Spinal cord (tissue), 9 donors: ENCODE measurements at regions not wholly inside any gene's neighbourhood (a gene's known extent, or its start where the extent isn't known, plus 50 kb on each side); places are given as distances from the start of the nearest gene placed in this dataset.
A peak's percentile ranks its signal among the peaks of the same experiment; 100 is the strongest.

Experiments
- DNase-seq, 6 donors: peaks; one replicate each; pipeline versions ENCODE4 v3.0.0 to v3.0.0-alpha.2; 2013 to 2015; ENCODE audit warnings: low spot score in 6 of 6, low read depth in 4 of 6
- H3K27ac ChIP-seq: one replicate; pipeline ENCODE4 v1.5.1; 2013; ENCODE audit warnings: low read depth, low read length, control low read depth
- H3K27me3 ChIP-seq: one replicate; pipeline ENCODE4 v1.6.1; 2013; ENCODE audit warnings: low read length; ENCODE audit not compliant: control insufficient read depth, insufficient read depth
- H3K36me3 ChIP-seq: one replicate; pipeline ENCODE4 v1.6.1; 2013; ENCODE audit warnings: low read length; ENCODE audit not compliant: control insufficient read depth, insufficient read depth
- H3K4me1 ChIP-seq: one replicate; pipeline ENCODE4 v1.6.1; 2013; ENCODE audit warnings: low read length; ENCODE audit not compliant: control insufficient read depth, insufficient read depth
- H3K4me3 ChIP-seq: one replicate; pipeline ENCODE4 v1.5.1; 2013; ENCODE audit warnings: low read depth, low read length, control low read depth
- H3K9me3 ChIP-seq: one replicate; pipeline ENCODE4 v1.6.1; 2013; ENCODE audit warnings: low read length; ENCODE audit not compliant: control insufficient read depth, insufficient read depth
- WGBS: methylation state at CpG from one replicate; pipeline ENCODE4 v1.1.5; 2013; ENCODE audit warnings: missing lambda C conversion rate; ENCODE audit not compliant: insufficient coverage; 5-methylcytosine and 5-hydroxymethylcytosine counted together
- donor health status: healthy.

DNA sequence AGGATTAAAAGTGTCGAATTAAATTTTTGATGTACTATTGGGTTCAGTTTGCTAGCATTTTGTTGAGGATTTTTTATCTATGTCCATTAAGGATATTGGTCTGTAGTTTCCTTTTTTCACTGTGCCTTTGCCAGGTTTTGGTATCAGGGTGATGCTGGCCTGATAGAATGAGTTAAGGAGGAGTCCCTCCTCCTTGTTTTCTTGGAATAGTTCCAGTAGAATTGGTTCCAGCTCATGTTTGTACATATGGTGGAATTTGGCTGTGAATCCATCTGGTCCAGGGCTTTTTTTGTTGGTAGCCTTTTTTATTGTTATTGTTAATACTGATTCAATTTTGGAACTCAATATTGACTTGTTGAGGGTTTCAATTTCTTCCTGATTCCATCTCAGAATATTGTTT is 141.8 kb downstream of the SIM1 start:
- H3K36me3 ChIP-seq: no peaks in the 10 kb centered on the region
- H3K4me1 ChIP-seq: no peaks in the 10 kb centered on the region
- H3K4me3 ChIP-seq: no peak overlapping the region
- H3K9me3 ChIP-seq: no peaks in the 10 kb centered on the region
- no CpG with 5 or more reads among the region's 1 CpG for WGBS
- no peaks in the 10 kb centered on the region for H3K27me3 ChIP-seq
- DNase-seq: peak in 1 of 6 donors; percentile 13
- no peak overlapping the region for H3K27ac ChIP-seq

DNA sequence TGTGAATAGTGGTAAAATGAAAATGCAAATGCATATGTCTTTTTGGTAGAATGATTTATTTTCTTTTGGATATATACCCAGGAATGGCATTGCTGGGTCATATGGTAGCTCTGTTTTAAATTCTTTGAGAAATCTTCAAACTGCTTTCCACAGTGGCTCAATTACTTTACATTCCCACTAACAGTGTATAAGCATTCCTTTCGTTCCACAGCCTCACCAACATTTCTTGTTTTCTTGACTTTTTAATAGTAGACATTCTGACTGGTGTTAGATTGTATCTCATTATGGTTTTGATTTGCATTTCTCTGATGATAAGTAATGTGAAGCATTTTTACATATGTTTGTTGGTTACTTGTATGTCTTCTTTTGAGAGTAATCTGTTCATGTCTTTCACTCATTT is 144.0 kb downstream of the SIM1 start:
- Histone ChIP-seq H3K36me3 (no peaks in the 10 kb centered on the region), H3K27me3 (no peaks in the 10 kb centered on the region), H3K27ac (no peak overlapping the region), H3K4me1 (no peaks in the 10 kb centered on the region), H3K4me3 (no peak overlapping the region), H3K9me3 (no peaks in the 10 kb centered on the region)
- WGBS: no CpG with 5 or more reads among the region's 1 CpG
- DNase-seq: no peak

DNA sequence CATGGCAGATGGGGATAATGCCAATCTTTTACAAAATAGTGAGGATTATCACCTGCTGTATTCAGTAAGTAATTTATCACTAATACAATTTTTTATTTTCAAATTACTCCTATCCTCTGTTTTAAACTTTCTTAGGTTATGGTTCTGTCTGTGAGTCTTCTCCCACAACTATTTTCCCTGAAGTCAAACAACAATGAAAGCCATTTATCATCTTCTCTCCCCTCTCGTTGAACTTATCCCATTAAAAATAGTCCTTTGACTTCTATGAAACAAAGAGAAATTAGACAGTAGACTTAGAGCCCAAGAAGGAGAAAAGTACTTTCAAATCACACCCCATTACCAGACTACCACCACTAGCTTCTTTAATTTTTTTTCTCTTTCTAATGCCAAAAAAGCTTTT is 147.7 kb downstream of the SIM1 start:
- Histone ChIP-seq H3K4me3 (no peak overlapping the region), H3K27me3 (no peaks in the 10 kb centered on the region), H3K36me3 (no peaks in the 10 kb centered on the region), H3K27ac (no peak overlapping the region), H3K4me1 (no peaks in the 10 kb centered on the region), H3K9me3 (no peaks in the 10 kb centered on the region)
- no CpG with 5 or more reads among the region's 1 CpG for WGBS
- no peak for DNase-seq

DNA sequence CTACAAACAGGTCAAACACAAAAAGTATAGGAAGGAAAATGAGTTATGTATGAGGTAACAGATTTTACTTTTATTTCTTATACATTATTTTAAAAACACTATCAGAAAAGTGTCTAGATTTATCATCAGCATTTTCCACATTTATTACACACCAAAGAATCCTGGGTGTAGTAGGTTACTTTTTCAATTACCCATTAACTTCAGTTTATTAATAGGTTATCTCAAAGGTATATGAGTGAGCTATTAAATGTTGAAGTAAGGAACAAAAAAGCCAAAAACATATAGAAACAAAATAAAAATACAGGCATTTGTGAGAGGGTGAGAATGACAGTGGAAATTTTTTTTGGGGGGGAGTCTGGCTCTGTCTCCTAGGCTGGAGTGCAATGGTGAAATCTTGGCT is 150.5 kb downstream of the SIM1 start:
- H3K36me3 ChIP-seq: no peaks in the 10 kb centered on the region
- no peak for DNase-seq
- no peak overlapping the region for H3K27ac ChIP-seq
- no peaks in the 10 kb centered on the region for H3K4me1 ChIP-seq
- H3K9me3 ChIP-seq: no peaks in the 10 kb centered on the region
- H3K4me3 ChIP-seq: no peak overlapping the region
- no peaks in the 10 kb centered on the region for H3K27me3 ChIP-seq

DNA sequence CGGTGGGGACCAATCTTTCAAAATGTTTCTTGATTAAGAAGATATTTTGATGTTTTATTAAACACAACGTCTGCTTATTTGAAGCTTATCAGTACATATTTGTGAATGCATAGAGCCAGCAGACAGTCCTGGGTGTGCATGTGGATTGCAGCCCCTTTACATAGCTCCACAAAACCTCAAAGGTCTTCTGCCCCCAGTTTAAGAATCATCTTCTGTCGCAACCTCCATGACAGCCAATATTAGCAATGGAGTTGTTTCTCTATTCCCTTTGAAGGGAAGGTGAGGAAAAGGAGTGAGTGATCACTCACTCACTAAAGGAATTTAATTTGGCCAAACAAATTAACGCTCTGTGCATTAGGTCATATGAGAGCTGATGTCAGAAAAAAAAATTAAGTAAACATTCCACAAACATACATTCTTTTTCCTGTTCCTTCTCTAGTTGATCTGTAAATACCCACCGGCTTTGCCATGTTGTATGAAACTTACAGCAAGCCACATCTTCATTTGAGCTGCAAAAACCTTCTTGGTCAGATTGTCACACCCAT is 152.9 kb downstream of the SIM1 start:
- Histone ChIP-seq H3K9me3 (no peaks in the 10 kb centered on the region), H3K4me3 (no peak overlapping the region), H3K27ac (no peak overlapping the region), H3K4me1 (no peaks in the 10 kb centered on the region), H3K27me3 (no peaks in the 10 kb centered on the region), H3K36me3 (no peaks in the 10 kb centered on the region)
- WGBS: no CpG with 5 or more reads among the region's 5 CpGs
- no peak for DNase-seq

DNA sequence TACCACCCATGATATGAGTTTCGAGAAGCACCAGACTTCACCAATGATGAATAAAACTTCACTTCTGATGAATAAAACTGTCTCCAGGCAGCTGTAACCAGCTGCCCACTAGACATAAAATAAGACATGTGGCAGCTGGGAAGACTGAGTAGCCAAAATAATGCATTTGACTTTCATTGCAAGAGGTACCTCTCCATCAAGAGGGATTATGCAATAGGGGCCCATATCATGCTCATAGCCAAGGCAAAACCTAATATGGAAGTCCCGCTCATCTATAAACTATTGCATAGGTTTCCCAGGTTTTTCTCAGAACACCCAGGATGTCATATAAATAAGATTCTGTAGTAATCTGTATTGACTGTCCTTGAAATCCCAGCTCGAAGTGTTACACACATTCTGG is 155.5 kb downstream of the SIM1 start:
- 80% methylated on average over 1 of the region's 3 CpGs for WGBS
- Histone ChIP-seq H3K36me3 (no peaks in the 10 kb centered on the region), H3K4me3 (no peak overlapping the region), H3K27ac (no peak overlapping the region), H3K4me1 (no peaks in the 10 kb centered on the region), H3K9me3 (no peaks in the 10 kb centered on the region), H3K27me3 (no peaks in the 10 kb centered on the region)
- no peak for DNase-seq

DNA sequence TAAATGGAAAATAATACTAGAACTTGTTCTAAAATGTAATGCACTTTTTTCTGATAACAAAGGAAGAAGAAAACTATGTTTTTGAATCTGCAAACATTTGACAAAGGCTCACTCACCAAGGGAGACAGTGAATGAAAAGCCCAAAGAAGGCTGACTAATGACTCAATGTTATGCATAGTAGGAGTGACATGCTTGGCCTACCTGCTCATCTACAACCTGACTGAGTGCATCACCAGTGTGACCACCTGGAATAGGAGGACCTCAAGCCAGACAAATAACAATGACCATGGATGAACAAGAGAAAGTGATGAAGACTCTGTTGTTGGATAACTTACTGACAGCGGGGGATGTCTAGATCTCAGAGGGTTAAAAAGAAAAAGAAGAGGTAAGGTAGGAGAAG is 157.2 kb downstream of the SIM1 start:
- WGBS: no CpG with 5 or more reads among the region's 1 CpG
- no peaks in the 10 kb centered on the region for H3K27me3 ChIP-seq
- H3K36me3 ChIP-seq: no peaks in the 10 kb centered on the region
- DNase-seq: no peak
- no peaks in the 10 kb centered on the region for H3K9me3 ChIP-seq
- H3K27ac ChIP-seq: no peak overlapping the region
- H3K4me1 ChIP-seq: no peaks in the 10 kb centered on the region
- H3K4me3 ChIP-seq: no peak overlapping the region

DNA sequence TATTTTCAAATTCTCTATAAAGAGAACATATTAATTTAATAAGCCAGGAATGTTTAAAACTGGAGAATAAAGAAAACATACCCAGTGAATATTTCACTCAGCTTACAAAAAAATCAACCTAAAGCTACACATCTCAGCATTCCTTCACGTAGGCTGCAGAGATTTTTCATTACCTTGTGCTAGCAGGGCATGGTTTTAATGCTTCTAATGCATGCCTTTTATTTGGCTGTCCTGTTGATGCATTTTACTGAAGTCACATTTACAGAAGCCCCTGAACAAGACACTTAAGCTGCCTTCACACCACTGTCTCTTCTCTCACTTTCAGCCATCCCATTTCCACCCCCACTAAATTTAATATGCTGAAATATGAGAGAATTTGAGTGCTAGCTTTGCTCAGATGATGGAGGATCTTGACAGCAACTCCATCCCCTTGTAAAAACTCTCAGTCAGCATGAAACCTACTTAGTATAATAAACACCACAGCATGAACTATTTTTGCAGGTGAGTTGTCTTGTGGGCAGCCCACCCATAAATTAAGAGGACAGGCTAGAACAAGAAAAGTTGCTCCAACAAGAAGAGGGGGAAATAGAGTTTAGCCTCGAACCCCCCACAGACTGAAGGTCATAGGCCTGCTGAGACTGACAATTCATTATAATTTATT is 159.4 kb downstream of the SIM1 start:
- no peak overlapping the region for H3K4me3 ChIP-seq
- no peaks in the 10 kb centered on the region for H3K36me3 ChIP-seq
- no peaks in the 10 kb centered on the region for H3K27me3 ChIP-seq
- no peak overlapping the region for H3K27ac ChIP-seq
- WGBS: no CpG with 5 or more reads among the region's 2 CpGs
- no peaks in the 10 kb centered on the region for H3K4me1 ChIP-seq
- H3K9me3 ChIP-seq: no peaks in the 10 kb centered on the region
- DNase-seq: peak in 2 of 6 donors; percentile 17 to 28

DNA sequence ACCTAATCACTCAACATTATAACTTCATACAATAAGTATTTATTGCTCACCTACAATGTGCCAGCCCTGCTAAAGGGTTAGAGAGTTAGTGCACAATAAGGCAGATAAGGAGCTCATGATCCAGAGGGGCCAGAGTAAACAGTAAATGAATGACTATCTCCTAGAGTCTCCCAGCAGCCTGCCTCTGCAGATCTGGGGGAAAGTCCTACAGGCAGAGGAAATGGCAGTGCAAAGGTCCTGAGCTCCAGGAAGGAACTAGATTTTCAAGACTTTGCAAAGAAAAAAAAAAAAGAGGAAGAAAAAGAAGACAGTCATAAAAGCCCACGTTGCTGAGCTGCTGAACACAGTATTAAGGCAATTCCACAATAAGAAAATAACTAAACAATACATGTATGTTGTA is 160.1 kb downstream of the SIM1 start:
- H3K4me3 ChIP-seq: no peak overlapping the region
- WGBS: no CpG with 5 or more reads among the region's 1 CpG

DNA sequence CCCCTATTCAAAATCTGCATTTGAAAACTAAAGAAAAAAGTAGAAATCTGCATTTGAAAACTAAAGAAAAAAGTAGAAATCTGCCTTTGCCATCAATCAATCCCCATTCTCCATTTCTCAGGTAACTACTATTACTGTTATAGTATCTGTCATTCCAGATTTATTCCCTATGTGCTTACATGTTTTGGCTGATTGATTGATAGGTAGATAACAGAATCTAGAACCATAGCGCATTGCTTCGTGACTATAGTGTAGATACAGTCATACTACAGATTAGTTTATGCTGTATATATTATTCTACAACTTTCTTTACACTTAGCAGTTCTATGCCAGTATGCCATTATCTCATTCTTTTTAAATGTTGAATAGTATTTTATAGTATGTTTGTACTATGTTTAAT is 163.0 kb downstream of the SIM1 start:
- DNase-seq: no peak
- no peaks in the 10 kb centered on the region for H3K36me3 ChIP-seq
- no peak overlapping the region for H3K27ac ChIP-seq
- no peak overlapping the region for H3K4me3 ChIP-seq
- no CpG with 5 or more reads among the region's 2 CpGs for WGBS
- H3K4me1 ChIP-seq: no peaks in the 10 kb centered on the region
- no peaks in the 10 kb centered on the region for H3K27me3 ChIP-seq
- H3K9me3 ChIP-seq: no peaks in the 10 kb centered on the region

More for the DNA sequence above, 160.1 kb downstream of the SIM1 start:
- H3K36me3 ChIP-seq: no peaks in the 10 kb centered on the region
- no peak for DNase-seq
- no peaks in the 10 kb centered on the region for H3K27me3 ChIP-seq
- H3K9me3 ChIP-seq: no peaks in the 10 kb centered on the region
- no peak overlapping the region for H3K27ac ChIP-seq
- H3K4me1 ChIP-seq: no peaks in the 10 kb centered on the region
